ES-I3 (cell line): ENCODE measurements at regions not wholly inside any gene's neighbourhood (a gene's known extent, or its start where the extent isn't known, plus 50 kb on each side); places are given as distances from the start of the nearest gene placed in this dataset.

Source experiments
- H3K36me3 ChIP-seq: 2 replicates; pipeline ENCODE4 v1.6.1; 2013; ENCODE audit warnings: mild to moderate bottlenecking, low read length, control low read depth, moderate library complexity; ENCODE audit not compliant: insufficient read depth
- H3K4me1 ChIP-seq: 2 replicates; pipeline ENCODE4 v1.6.1; 2013; ENCODE audit warnings: mild to moderate bottlenecking, control low read depth, low read length; ENCODE audit not compliant: insufficient read depth
- H3K9ac ChIP-seq: 2 replicates; pipeline ENCODE4 v1.6.1; 2013; ENCODE audit warnings: low read depth, mild to moderate bottlenecking, low read length, moderate library complexity
- H3K9me3 ChIP-seq: 2 replicates; pipeline ENCODE4 v1.6.1; 2013; ENCODE audit warnings: mild to moderate bottlenecking, low read length, moderate library complexity; ENCODE audit not compliant: control insufficient read depth, insufficient read depth

DNA sequence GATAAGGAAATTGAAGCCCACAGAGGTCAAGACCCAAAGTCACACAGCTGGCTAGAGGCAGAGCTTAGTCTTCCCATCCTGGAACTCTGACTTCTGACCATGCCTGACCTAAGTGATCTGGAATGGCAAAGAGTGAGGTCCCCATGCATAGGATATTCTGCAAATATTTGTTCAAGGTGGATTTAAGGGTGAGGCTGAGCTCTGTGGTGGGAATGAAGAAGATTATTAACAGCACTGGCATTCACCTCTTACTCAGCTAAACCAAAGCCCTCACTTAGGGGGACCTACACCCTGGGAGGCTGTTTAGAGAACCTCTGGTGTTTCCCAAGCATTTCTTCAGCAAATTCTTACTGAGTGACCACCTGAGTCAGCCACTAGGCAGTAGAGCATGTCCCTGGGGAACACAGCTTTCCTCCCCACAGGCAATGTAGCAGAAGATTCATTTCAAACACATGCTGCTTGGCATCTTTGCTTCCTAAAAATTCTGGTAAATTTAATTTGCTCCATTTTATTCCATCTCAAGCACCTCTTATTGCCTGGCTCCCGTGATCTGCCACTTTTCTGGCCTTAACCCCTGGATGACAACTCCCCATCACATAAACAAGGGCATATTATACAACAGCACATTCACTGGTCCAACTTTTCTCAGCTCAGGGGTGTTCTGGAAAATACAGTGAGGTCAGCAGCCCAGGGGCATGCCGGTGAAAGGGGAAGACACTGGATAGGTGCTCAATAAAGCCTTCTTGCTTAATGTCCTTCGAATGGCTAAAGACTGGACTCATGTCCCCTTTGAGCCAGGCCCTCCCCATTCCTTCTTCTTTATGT lies 176.0 kb downstream of the ABHD5 start:
- H3K9me3 ChIP-seq, result no peaks in the 10 kb centered on the region

DNA sequence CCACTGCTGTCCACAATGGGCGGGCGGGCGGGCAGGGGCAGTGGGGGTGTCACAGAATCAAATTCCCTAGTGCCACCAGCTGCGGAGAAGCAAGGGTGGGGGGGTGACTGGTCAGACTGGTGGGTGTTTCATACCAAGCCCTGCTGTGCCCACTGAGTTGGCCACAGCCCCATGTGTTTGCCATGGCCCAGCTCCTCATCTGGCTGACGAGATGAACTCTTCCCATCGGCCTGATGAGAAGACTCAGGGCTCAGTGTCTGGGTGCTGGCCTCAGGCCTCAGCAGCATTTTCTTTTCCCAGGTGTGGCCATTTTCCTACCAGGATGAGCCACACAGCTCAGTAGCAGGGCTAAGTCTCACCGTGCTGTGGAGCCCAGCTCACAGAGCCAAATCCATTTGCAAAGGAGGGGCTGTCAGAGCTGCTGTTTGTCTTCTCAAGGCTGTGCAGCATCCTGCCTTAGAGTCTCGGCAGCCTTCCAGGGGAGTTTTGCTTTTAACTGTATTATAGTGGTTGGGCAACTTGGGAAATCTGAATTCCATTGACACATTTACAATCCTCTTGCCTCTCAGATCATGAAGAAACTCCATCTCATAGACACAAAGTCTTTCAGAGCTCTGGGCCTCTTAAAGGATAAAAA lies 176.8 kb downstream of the ABHD5 start:
- Histone ChIP-seq H3K9me3 (no peaks in the 10 kb centered on the region), H3K9ac (no peak overlapping the region), H3K4me1 (peaks cover 26% of the 10 kb centered on the region; the same call in 1 of the 2 replicates), H3K36me3 (no peaks in the 10 kb centered on the region)

More for the DNA sequence above, 176.0 kb downstream of the ABHD5 start:
- Histone ChIP-seq H3K9ac (no peak overlapping the region), H3K36me3 (no peaks in the 10 kb centered on the region), H3K4me1 (peaks cover 18% of the 10 kb centered on the region; the same call in 1 of the 2 replicates)

DNA sequence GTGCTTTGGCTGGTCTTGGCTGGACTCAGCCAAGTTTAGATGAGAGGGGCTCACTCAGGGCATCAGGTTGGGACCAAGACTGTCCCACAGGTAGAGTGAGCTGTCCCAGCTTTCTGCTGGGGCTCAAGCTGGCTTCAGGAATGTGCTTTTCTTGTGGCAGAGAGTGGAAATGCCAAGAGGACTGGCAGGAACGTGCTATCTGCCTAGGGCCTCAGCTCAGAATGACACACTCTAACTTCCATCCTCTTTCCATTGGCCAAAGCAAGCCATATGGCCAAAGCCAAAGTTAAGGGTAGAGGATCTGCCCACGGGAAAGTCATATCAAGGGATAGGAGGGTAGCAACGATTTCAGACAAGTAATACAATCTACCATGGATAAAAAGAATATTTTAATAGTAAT lies 178.8 kb downstream of the ABHD5 start:
- Histone ChIP-seq H3K9me3 (no peaks in the 10 kb centered on the region), H3K4me1 (peaks cover 32% of the 10 kb centered on the region; the same call in 1 of the 2 replicates), H3K9ac (no peak overlapping the region), H3K36me3 (no peaks in the 10 kb centered on the region)

DNA sequence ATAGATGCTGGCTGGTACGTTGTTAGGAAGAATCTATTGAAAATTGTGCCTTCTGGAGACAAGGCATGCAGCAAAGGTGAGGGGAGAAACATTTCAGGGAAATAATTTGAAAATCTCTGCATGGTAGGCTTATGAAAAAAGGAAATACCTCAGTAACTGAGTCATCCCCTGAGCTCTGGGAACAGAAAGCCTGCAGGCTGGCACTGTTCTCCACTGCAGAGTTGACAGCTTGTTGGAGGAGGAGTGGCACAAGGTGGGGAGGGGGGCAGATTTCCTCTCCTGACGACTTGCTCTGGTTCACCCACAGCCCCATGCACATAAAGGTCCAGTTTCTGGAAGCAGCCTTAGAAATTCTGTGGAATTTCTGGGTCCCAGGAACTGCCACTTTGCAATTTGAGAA lies 179.4 kb downstream of the ABHD5 start:
- peaks cover 32% of the 10 kb centered on the region; the same call in 1 of the 2 replicates for H3K4me1 ChIP-seq
- H3K9ac ChIP-seq, result no peak overlapping the region

DNA sequence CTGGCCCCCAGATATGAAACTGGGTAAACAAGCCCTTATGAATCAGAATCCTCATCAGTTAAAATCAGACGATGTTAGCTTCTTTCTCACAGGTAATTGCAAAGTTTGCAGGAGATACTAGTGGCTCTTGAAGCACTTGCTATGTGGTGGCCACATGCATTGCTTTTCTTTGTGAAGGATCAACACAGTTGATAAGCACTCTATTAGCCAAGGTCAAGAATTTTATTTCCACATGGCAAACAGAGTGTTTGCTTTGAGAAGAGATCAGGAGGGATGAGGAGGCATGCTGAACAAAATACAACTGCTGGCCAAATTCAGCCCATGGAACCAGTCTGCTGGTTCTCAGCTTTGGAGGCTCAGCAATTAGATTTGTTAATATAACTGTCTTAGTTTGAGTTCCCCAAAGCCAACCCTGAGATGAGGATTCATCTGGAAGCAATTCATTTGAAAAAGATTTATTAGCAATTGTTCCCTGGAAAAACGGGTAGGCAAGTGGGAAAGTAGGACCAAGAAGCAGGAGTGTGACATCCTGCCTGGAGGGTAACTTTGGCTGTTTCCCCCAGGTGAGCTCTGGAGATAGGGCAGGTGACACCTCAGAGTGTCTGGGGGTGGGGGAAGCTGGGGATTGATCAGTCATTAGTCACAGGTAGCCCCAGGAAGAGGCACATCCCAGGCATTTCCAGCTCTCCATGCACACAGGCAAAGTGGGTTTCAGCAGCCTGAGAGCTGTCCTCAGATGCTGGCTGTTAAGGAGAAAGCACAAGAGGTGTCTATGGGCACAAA lies 180.3 kb downstream of the ABHD5 start:
- Histone ChIP-seq H3K4me1 (peaks cover 32% of the 10 kb centered on the region; the same call in 1 of the 2 replicates), H3K36me3 (no peaks in the 10 kb centered on the region), H3K9ac (no peak overlapping the region), H3K9me3 (no peaks in the 10 kb centered on the region)

More for the DNA sequence above, 179.4 kb downstream of the ABHD5 start:
- Histone ChIP-seq H3K36me3 (no peaks in the 10 kb centered on the region), H3K9me3 (no peaks in the 10 kb centered on the region)

DNA sequence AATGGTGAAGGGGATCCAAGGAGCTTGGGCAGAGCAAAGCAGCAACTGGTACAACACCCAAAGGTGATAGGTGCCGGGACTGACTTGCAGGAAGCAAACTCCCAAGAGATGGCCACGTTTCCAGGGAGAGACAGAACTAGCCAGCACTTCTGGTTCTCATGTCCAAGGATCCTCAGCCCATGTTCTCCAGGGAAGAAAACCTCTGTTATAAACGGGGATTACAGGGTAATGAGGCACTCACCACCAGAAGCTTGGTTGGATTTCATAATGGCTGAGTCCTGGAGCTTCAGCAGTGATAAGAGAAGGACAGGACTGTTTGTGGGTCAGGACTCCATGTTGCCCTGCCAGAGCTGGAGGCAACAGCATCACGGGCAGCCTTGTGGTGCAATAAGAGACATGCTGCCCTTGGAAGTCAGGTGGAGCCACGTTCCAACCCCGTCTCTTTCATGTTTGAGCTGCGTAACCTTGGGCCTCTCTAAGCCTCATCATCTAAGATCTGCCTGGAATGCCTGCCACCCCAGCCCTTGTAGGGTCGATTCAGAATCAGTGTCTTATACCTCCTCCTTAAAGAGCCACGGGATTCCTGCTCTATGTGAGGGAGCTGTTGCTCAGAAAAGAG lies 181.0 kb downstream of the ABHD5 start:
- peaks cover 32% of the 10 kb centered on the region; the same call in 1 of the 2 replicates for H3K4me1 ChIP-seq
- H3K36me3 ChIP-seq, result no peaks in the 10 kb centered on the region
- H3K9ac ChIP-seq, result no peak overlapping the region

DNA sequence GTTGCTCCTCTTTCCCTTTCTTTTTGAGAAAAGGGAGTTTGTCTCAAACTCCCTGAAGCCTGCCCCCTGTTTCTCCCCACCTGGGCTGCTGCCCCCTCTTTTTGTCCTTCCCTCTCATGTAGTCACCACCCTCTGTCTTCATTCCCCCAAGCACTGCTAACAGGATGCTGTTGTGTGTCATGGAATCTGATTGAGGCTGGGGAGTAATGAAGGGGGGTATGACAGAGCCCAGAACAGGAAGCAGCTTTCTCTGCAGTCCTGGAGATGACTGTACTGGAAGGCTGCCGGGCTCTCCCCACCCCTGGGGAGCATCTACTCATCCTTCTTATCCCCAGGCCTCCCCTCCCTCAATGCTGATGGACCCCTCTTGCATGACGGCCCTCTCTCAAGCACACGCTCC lies 181.6 kb downstream of the ABHD5 start:
- Histone ChIP-seq H3K9me3 (no peaks in the 10 kb centered on the region), H3K36me3 (no peaks in the 10 kb centered on the region), H3K4me1 (peaks cover 32% of the 10 kb centered on the region; the same call in 1 of the 2 replicates), H3K9ac (no peak overlapping the region)

More for the DNA sequence above, 181.0 kb downstream of the ABHD5 start:
- no peaks in the 10 kb centered on the region for H3K9me3 ChIP-seq

DNA sequence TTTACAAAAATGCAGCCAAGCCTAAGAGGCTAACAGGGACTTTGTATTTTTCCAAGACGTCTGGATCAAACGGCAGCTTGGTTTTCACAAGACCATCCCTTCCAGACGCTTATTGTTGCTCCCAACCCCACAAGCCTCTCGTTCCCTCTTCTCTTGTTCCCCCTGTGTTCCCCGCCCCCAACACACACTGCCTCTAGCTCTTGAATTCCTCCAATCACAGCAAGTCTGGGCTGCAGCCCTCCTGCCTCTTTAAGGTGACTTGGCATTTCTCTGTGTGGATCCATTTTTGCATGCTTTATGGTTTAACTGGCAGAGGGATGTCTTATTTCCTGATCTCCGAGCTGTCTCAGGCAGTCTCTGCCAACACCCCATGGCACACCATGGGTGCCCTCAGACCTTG lies 182.2 kb downstream of the ABHD5 start:
- H3K9me3 ChIP-seq, result no peaks in the 10 kb centered on the region
- H3K9ac ChIP-seq, result no peak overlapping the region
- peaks cover 32% of the 10 kb centered on the region; the same call in 1 of the 2 replicates for H3K4me1 ChIP-seq
- no peaks in the 10 kb centered on the region for H3K36me3 ChIP-seq

DNA sequence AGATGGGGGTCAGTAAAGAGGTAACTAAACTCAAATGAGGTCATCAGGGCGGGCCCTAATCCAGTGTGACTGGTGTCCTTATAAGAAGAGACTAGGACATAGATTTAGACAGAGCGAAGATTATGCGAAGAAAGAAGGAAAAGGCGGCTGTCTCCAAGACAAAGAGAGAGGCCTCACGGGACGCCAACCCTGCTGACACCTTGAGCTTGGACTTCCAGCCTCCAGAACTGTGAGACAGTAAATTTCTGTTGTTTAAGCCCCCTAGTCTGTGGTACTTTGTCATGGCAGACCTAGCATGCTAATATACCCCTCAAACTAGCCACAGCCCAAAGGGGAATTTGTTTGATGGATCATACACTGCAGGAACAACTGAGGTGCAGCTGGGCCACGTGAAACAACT lies 183.0 kb downstream of the ABHD5 start:
- Histone ChIP-seq H3K9me3 (no peaks in the 10 kb centered on the region), H3K36me3 (no peaks in the 10 kb centered on the region), H3K9ac (no peak overlapping the region), H3K4me1 (peaks cover 34% of the 10 kb centered on the region)

DNA sequence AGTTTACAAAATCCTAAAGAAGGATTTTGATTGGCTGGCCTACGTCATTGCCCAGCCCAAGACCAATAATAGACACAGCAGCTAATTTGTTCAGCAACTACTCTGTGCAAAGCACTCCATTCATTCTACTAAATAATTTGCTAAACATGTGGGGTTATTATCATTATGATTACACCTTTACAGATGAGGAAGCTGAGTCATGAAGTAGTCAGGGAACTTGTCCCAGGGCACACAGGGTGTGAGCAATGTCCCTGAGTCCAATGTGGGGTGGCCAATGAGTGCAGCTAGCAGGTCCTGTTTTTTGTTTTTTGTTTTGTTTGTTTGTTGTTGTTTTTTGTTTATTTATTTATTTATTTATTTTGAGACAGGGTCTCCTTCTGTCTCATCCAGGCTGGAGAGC lies 183.6 kb downstream of the ABHD5 start:
- Histone ChIP-seq H3K9me3 (no peaks in the 10 kb centered on the region), H3K4me1 (peaks cover 38% of the 10 kb centered on the region), H3K36me3 (no peaks in the 10 kb centered on the region), H3K9ac (no peak overlapping the region)

DNA sequence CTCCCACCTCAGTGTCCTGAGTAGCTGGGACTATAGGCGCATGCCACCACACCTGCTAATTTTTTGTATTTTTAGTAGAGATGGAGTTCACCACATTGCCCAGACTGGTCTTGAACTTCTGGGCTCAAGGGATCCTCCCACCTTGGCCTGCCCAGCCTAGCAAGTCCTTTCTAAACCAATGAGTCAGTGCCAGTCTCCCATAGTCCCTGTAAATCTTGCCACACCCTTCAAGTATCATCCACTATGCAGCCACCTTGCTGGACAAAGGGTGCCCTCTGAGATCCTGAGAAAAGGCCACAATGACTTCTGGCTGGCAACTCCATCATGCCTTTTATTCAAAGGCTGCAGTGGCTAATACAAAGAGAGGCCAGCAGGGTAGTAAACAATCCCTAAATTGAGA lies 184.0 kb downstream of the ABHD5 start:
- H3K9ac ChIP-seq, result no peak overlapping the region
- H3K4me1 ChIP-seq, result peaks cover 37% of the 10 kb centered on the region
- no peaks in the 10 kb centered on the region for H3K9me3 ChIP-seq
- H3K36me3 ChIP-seq, result no peaks in the 10 kb centered on the region

DNA sequence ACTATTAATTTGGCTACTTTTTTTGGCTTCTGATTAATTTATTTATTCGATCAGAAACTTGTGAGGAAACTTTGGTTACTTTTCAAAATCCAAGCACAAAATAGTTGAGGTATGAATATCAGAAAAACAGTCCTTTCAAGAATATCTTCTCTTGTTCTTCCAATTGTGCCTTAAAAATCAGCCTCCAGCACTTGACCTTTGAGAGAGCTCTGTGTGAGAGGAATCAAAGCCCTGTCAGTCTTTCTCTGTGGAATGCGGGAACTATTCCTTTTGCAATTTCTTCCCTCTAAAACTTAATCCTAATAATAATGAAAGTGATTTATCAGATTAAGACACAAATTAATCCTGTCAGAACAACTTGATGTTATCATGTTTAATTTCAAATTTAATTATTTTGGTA lies 185.9 kb downstream of the ABHD5 start:
- no peak overlapping the region for H3K9ac ChIP-seq
- no peaks in the 10 kb centered on the region for H3K9me3 ChIP-seq
- no peaks in the 10 kb centered on the region for H3K36me3 ChIP-seq
- peaks cover 20% of the 10 kb centered on the region for H3K4me1 ChIP-seq

DNA sequence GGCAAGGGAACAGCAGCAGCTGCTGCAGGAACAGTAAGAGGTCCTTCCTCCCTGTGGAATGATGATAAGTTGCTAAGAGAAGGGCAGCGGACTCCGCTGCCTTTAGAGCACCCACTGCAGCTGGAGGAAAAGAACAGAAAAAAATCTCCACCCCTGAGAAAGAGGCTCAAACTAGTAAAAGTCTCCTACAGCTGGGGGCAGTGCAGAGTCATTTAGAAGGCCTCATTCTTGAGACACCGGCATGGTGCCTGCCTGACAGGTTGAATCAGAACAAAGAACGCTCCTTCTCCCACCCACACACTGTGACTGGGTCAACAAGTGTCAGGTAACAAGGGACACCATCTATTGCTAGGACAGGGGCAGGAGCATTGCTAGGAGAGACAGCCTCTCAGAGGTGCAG lies 188.4 kb downstream of the ABHD5 start:
- H3K9me3 ChIP-seq, result no peaks in the 10 kb centered on the region
- H3K9ac ChIP-seq, result no peak overlapping the region
- H3K4me1 ChIP-seq, result peaks cover 6% of the 10 kb centered on the region; the same call in 1 of the 2 replicates
- no peaks in the 10 kb centered on the region for H3K36me3 ChIP-seq
